ENCODE measurements at regions not wholly inside any gene's neighbourhood (a gene's known extent, or its start where the extent isn't known, plus 50 kb on each side); places are given as distances from the start of the nearest gene placed in this dataset.

- TF ChIP-seq PATZ1 (CRISPR knock-in tag; IDR thresholded peaks at IDR 0.05; ENCODE audit: borderline replicate concordance), result no peak
- no peak for TF ChIP-seq ZNF70 (CRISPR knock-in tag; IDR thresholded peaks at IDR 0.05)
- no peak for TF ChIP-seq SNAI2 (CRISPR knock-in tag; IDR thresholded peaks at IDR 0.05)
- no peak for TF ChIP-seq ISL1 (CRISPR knock-in tag; IDR thresholded peaks at IDR 0.05)
- TF ChIP-seq ZFP3 (CRISPR knock-in tag; IDR thresholded peaks at IDR 0.05), result no peak
- no peak for TF ChIP-seq BACH2 (CRISPR knock-in tag; IDR thresholded peaks at IDR 0.05; ENCODE audit: borderline replicate concordance)
Observed at GRCh38 chr11:127693686-127694085, 693.1 kb upstream of the KIRREL3 start.
